HepG2 (cell line): ENCODE measurements at regions not wholly inside any gene's neighbourhood (a gene's known extent, or its start where the extent isn't known, plus 50 kb on each side); places are given as distances from the start of the nearest gene placed in this dataset.
A peak's percentile ranks its signal among the peaks of the same experiment; 100 is the strongest.

ENCODE experiments used
- AFF4 ChIP-seq: sonication (generic); formaldehyde crosslinking; IDR thresholded peaks from 2 replicates; pipeline ENCODE4 v1.4.0; 2020; ENCODE audit warnings: missing genetic modification reagents
- ATF7 ChIP-seq, 2 experiments: fragments of 450-650 bp in 1 of 2; sonication (generic) in 1 of 2; formaldehyde crosslinking in 1 of 2; IDR thresholded peaks; 2 replicates each; pipeline versions ENCODE4 v1.4.0 to v1.6.1; 2016 to 2020; ENCODE audit warnings: antibody characterized with exemption in 1 of 2, mild to moderate bottlenecking in 1 of 2, missing genetic modification reagents in 1 of 2
- ATRX ChIP-seq: sonication (generic); formaldehyde crosslinking; IDR thresholded peaks from 2 replicates; pipeline ENCODE4 v1.4.0; 2020; ENCODE audit warnings: missing genetic modification reagents, borderline replicate concordance
- CBFB ChIP-seq: sonication (generic); formaldehyde crosslinking; IDR thresholded peaks from 2 replicates; pipeline ENCODE4 v1.4.0; 2020; ENCODE audit warnings: missing genetic modification reagents
- CCDC6 ChIP-seq: sonication (generic); formaldehyde crosslinking; IDR thresholded peaks from 2 replicates; pipeline ENCODE4 v1.8.1; 2022; ENCODE audit warnings: mild to moderate bottlenecking, missing genetic modification reagents, moderate library complexity
- GATAD1 ChIP-seq: IDR thresholded peaks from 2 replicates; pipeline ENCODE4 v1.6.1; 2016; ENCODE audit warnings: missing genetic modification reagents, missing compliant biosample characterization
- MAFK ChIP-seq, 2 experiments: IDR thresholded peaks in 1 of 2; conservative IDR thresholded peaks in 1 of 2; 2 replicates each; pipeline ENCODE4 v1.6.1; 2011; ENCODE audit warnings: improper control_type of control experiment in 2 of 2, low read length in 2 of 2
- NCOR1 ChIP-seq: fragments of 200-600 bp; sonication (generic); IDR thresholded peaks from 2 replicates; pipeline ENCODE4 v1.7.0; 2017; ENCODE audit warnings: antibody characterized with exemption, low read length, borderline replicate concordance
- RXRA ChIP-seq: sonication (generic); formaldehyde crosslinking; IDR thresholded peaks from 2 replicates; pipeline ENCODE4 v1.5.1; 2020; ENCODE audit warnings: missing genetic modification reagents
- SRSF9 ChIP-seq: fragments of 200-400 bp; formaldehyde crosslinking; IDR thresholded peaks from 2 replicates; pipeline ENCODE4 v1.6.1; 2018; ENCODE audit warnings: borderline replicate concordance, mild to moderate bottlenecking, low read depth, low read length; ENCODE audit not compliant: insufficient read depth, poor library complexity, severe bottlenecking
- TBP ChIP-seq: sonication (generic); formaldehyde crosslinking; IDR thresholded peaks from 2 replicates; pipeline ENCODE4 v1.5.0; 2020; ENCODE audit warnings: missing genetic modification reagents
- ZBTB21 ChIP-seq: sonication (generic); formaldehyde crosslinking; IDR thresholded peaks from 2 replicates; pipeline ENCODE4 v1.4.0; 2020; ENCODE audit warnings: missing genetic modification reagents
- ZFP91 ChIP-seq: sonication (generic); formaldehyde crosslinking; IDR thresholded peaks from 2 replicates; pipeline ENCODE4 v1.9.0; 2022; ENCODE audit warnings: missing genetic modification reagents, mild to moderate bottlenecking, borderline replicate concordance
- ZNF432 ChIP-seq: sonication (generic); formaldehyde crosslinking; IDR thresholded peaks from 2 replicates; pipeline ENCODE4 v1.5.0; 2020; ENCODE audit warnings: missing genetic modification reagents, mild to moderate bottlenecking, borderline replicate concordance
- ZNF546 ChIP-seq: sonication (generic); formaldehyde crosslinking; conservative IDR thresholded peaks from 2 replicates; pipeline ENCODE4 v1.8.1; 2023; ENCODE audit warnings: mild to moderate bottlenecking, missing genetic modification reagents
- ZNF547 ChIP-seq: sonication (generic); formaldehyde crosslinking; IDR thresholded peaks from 2 replicates; pipeline ENCODE4 v1.5.1; 2020; ENCODE audit warnings: mild to moderate bottlenecking, missing genetic modification reagents
- ZNF639 ChIP-seq: conservative IDR thresholded peaks from 2 replicates; pipeline ENCODE4 v1.6.1; 2018; ENCODE audit warnings: missing genetic modification reagents
- ZNF704 ChIP-seq: sonication (generic); formaldehyde crosslinking; IDR thresholded peaks from 2 replicates; pipeline ENCODE4 v1.8.1; 2023; ENCODE audit warnings: mild to moderate bottlenecking, inconsistent platforms, moderate library complexity, missing genetic modification reagents, borderline replicate concordance
- ZNF749 ChIP-seq: sonication (generic); formaldehyde crosslinking; IDR thresholded peaks from 2 replicates; pipeline ENCODE4 v1.8.0; 2022; ENCODE audit warnings: mild to moderate bottlenecking, missing genetic modification reagents, moderate library complexity, borderline replicate concordance
- ZNF770 ChIP-seq: sonication (generic); formaldehyde crosslinking; IDR thresholded peaks from 2 replicates; pipeline ENCODE4 v1.5.0; 2020; ENCODE audit warnings: mild to moderate bottlenecking, missing genetic modification reagents

GRCh38 chr2:111522231-111522768 lies 361.7 kb downstream of the ANAPC1 start (continued):
- TF ChIP-seq ZNF704 (CRISPR knock-in tag) (no peak), ZNF749 (CRISPR knock-in tag) (no peak), SRSF9 (no peak), NCOR1 (no peak; the same call in 1 of the 2 replicates), ZFP91 (no peak), ZBTB21 (CRISPR knock-in tag) (no peak), RXRA (no peak; the same call in 1 of the 2 replicates), ZNF547 (CRISPR knock-in tag) (no peak), ZNF639 (CRISPR knock-in tag) (peak; percentile 33; the same call in 1 of the 2 replicates), GATAD1 (CRISPR knock-in tag) (no peak), ATRX (CRISPR knock-in tag) (no peak), ZNF432 (CRISPR knock-in tag) (no peak), ATF7 (IDR thresholded peaks at IDR 0.05) (no peak), ATF7 (CRISPR knock-in tag; IDR thresholded peaks at IDR 0.05) (no peak), ZNF546 (CRISPR knock-in tag) (no peak), AFF4 (CRISPR knock-in tag) (no peak), MAFK (conservative IDR thresholded peaks at IDR 0.05 in 1 of 2, IDR thresholded peaks at IDR 0.05 in 1 of 2; ENCODE audit: low read length in 2 of 2) (no peak), TBP (CRISPR knock-in tag) (no peak), CBFB (CRISPR knock-in tag) (no peak), ZNF770 (CRISPR knock-in tag) (no peak), CCDC6 (CRISPR knock-in tag) (no peak)
